ENCODE measurements at regions not wholly inside any gene's neighbourhood (a gene's known extent, or its start where the extent isn't known, plus 50 kb on each side); places are given as distances from the start of the nearest gene placed in this dataset.
"Not testable (repeated sequence)": the region's sequence is repeated elsewhere in the genome, so short reads cannot be mapped to it uniquely, and the experiment has no call there.

DNA sequence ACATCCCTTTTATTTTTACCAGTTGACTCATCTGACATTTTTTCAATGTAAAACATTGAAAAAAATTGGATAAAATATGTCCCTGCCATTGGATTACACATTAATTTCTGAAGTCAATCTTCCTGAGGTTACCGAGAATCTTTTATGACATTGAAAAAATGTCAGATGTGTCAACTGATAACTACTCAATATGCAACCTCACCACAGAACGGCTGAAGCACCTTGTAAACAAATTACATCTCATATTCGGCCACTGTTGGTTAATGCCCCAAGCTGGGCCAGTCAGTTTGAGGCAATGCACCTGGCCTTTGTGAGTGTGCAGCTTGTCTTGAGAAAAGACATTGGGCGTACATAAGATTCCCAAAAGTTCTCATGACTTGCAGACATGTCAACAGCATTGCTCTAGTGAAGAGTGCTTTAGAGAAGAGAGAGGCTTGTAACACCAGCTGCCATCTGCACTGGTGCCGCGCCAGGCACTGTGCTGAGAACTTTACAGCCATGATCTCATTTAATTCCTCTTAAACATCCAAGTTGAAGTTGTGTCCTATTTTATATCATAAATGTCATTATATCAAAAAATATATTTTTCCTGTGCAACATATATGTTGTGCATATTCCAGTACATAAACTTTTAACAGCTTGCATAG, 112.7 kb upstream of the SLC35G4 start:
- ATAC-seq (no peak), DNase-seq (no peak)
- Mint-ChIP-seq H3K4me1 (no peaks in the 10 kb centered on the region), H3K27me3 (no peaks in the 10 kb centered on the region), H3K4me3 (no peak overlapping the region), H3K9me3 (no peaks in the 10 kb centered on the region), H3K27ac (peak overlapping the region; percentile 22 to 29)

DNA sequence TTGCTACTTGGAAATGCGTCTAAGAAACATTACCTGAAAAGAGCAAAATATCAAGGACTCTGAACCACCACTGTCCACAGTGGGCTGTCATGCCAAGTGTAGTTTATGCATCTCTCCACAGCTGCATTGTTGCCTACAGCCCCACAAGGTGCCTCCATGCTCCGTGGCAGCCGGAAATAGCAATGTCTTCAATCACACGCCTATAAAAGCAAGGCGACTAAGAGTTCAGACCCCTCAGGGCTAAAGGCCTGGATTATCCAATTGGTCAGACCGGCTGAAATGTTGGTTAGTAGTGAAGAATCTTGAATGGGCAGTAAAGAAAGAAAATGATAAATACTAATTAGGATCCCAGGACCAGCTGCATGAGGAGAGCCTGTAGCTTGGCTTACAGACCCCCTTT, 114.0 kb upstream of the SLC35G4 start:
- no peak overlapping the region for H3K27ac Mint-ChIP-seq
- no peak overlapping the region for H3K4me3 Mint-ChIP-seq
- ATAC-seq, result no peak
- no peaks in the 10 kb centered on the region for H3K9me3 Mint-ChIP-seq
- H3K27me3 Mint-ChIP-seq, result no peaks in the 10 kb centered on the region
- no peak for DNase-seq
- no peaks in the 10 kb centered on the region for H3K4me1 Mint-ChIP-seq

DNA sequence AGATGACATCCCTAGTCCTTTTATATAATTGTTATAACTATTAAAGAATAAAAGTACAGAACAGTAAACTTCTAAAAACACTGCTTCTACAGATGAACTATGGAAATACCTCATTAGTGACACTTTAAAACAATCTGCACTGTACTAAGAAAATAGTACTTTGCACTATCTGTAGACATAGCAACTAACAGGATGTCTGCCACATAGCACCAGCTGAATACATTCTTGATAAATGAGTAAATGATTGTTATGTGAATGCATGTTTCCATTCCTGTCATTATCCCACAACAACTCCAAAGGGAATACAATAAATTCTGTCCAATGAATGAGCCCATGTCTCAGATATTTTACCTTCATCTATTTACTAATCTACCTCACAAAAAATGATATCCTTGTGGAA, 115.3 kb upstream of the SLC35G4 start:
- H3K27me3 Mint-ChIP-seq, result no peaks in the 10 kb centered on the region
- H3K4me3 Mint-ChIP-seq, result no peak overlapping the region
- no peaks in the 10 kb centered on the region for H3K9me3 Mint-ChIP-seq
- H3K4me1 Mint-ChIP-seq, result no peaks in the 10 kb centered on the region
- ATAC-seq (no peak), DNase-seq (no peak)
- no peak overlapping the region for H3K27ac Mint-ChIP-seq

DNA sequence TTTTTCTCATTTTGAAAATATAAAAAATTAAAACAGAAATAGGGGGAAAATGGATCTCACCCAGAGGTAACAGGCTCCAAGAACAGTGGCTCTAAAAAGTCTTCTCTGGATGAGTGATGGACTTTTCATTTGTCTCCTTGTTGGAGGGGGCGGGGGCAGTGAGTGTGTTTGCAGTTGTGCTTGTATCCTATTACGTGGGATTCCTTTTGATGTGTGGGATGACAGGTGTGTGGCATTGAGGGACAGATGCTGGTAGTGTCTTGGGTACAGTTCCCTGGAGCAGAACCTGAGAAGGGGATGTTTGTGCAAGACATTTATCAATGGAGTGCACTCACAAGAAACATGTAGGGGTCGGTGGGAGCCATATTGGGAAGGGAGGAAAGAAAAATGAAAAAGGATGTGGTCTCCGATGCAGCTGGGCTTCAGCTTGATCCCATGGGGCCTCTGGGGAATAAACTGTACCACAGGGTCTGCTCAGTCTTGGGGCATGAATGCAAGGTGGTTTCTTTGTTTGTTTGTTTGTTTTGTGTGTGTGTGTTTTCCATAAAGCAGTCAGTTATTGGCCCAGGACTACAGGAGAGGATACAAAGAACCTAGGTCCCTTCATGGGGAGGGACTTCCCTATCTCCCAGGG, 120.0 kb upstream of the SLC35G4 start:
- H3K4me3 Mint-ChIP-seq, result no peak overlapping the region
- DNase-seq, result no peak
- H3K27me3 Mint-ChIP-seq, result no peaks in the 10 kb centered on the region
- H3K9me3 Mint-ChIP-seq, result peaks cover 0 to 4% of the 10 kb centered on the region in 2 donors
- no peak for ATAC-seq
- no peak overlapping the region for H3K27ac Mint-ChIP-seq
- no peaks in the 10 kb centered on the region for H3K4me1 Mint-ChIP-seq

DNA sequence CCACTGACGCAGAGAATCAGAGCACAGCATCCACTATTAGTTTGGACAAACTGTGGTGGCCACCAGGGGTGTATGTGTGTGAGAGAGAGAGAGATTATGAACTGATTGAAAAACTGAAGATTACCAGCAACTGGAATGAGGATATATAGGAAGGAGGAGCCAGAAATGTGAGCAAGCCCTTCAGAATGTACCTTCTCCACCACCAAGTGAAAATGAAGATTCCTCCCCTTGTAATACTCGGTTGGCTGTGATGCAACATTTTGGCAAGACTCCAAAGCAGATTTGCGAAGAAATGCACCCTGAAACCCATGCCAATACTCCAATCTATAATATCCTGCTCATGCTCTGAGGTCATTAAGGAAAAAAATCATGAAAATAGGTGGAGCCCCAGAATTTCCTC, 121.2 kb upstream of the SLC35G4 start:
- DNase-seq, result no peak
- Mint-ChIP-seq H3K27me3 (no peaks in the 10 kb centered on the region), H3K27ac (no peak overlapping the region), H3K9me3 (peaks cover 0 to 4% of the 10 kb centered on the region in 2 donors), H3K4me1 (no peaks in the 10 kb centered on the region), H3K4me3 (no peak overlapping the region)
- no peak for ATAC-seq

DNA sequence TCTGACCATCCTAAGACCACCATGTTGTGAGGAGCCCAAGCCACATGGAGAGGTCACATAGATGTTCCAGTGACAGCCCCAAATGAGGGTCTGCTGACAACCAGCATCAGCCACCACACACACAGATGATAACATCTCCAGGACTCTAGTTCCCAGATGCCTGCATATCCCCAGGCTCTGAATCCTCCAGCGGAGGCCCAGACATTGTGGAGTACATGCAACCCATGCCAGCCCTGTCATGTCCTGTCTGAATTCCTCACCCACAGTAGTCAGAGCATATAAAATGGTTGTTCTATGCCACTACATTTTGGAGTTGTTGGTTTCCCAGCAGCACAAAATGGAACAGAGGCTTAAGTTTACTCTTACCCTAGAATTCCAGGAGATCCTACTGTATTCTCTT, 122.0 kb upstream of the SLC35G4 start:
- no peak for DNase-seq
- ATAC-seq, result no peak
- Mint-ChIP-seq H3K4me1 (no peaks in the 10 kb centered on the region), H3K27me3 (no peaks in the 10 kb centered on the region), H3K27ac (no peak overlapping the region), H3K9me3 (peaks cover 0 to 4% of the 10 kb centered on the region in 2 donors), H3K4me3 (no peak overlapping the region)

DNA sequence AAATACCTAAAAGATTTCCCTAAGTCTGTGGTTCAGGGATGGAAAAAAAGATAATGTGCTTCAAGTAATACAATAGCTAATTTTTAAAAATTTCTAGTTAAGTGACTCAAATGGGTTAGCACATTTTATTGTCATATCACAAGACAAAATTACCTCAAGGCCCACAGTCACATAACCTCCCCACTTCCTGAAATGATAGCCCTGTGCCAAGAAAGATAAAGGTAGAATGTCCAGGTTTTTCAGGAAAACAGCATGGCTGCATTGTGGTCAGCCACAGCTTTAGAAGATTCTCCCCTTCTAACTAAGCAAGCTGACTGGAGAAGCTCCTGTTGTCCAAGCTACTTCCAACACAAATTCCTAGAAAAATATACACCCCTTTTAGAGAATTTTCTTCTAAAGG, 127.1 kb upstream of the SLC35G4 start:
- H3K9me3 Mint-ChIP-seq, result peaks cover 0 to 9% of the 10 kb centered on the region in 2 donors
- ATAC-seq (no peak), DNase-seq (no peak)
- H3K4me3 Mint-ChIP-seq, result no peak overlapping the region
- no peaks in the 10 kb centered on the region for H3K4me1 Mint-ChIP-seq
- peaks cover 7% of the 10 kb centered on the region for H3K27me3 Mint-ChIP-seq
- H3K27ac Mint-ChIP-seq, result no peak overlapping the region

DNA sequence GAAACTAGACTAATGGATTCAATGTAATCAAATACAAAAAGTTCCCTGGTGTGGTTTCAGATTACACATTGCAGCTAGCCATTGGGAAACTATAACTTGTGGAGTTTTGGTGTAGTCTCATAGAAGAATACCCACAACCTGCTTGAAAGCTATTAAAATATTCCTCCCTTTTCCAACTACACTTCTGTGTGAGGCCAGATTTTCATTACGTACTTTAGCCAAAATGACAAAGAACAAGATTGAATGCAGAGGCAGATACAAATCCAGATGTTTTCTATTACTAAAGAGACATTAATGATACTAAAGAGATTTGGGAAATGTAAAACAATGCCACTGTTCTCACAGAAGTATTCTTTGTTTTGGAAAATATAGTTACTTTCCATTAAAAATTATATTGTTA, 128.7 kb upstream of the SLC35G4 start:
- H3K27ac Mint-ChIP-seq, result no peak overlapping the region
- peaks cover 0 to 5% of the 10 kb centered on the region in 2 donors for H3K9me3 Mint-ChIP-seq
- DNase-seq (no peak), ATAC-seq (no peak)
- H3K4me1 Mint-ChIP-seq, result no peaks in the 10 kb centered on the region
- H3K4me3 Mint-ChIP-seq, result no peak overlapping the region
- peaks cover 7% of the 10 kb centered on the region for H3K27me3 Mint-ChIP-seq

DNA sequence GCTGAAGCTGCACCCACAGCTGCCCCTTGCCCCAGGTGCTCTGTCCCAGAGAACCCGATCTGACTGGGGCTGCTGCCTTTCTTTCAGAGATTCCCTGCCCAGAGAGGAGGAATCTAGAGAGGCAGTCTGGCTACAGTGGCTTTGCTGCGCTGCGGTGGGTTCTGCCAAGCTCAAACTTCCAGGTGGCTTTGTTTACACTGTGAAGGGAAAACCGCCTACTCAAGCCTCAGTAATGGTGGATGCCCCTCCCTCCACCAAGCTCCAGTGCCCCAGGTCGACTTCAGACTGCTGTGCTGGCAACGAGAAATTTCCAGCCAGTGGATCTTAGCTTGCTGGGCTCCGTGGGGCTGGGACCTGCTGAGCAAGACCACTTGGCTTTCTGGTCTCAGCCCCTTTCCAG, 130.4 kb upstream of the SLC35G4 start:
- not testable (repeated sequence) for H3K4me3 Mint-ChIP-seq, H3K4me1 Mint-ChIP-seq, ATAC-seq, H3K27me3 Mint-ChIP-seq, H3K9me3 Mint-ChIP-seq, H3K27ac Mint-ChIP-seq, DNase-seq

DNA sequence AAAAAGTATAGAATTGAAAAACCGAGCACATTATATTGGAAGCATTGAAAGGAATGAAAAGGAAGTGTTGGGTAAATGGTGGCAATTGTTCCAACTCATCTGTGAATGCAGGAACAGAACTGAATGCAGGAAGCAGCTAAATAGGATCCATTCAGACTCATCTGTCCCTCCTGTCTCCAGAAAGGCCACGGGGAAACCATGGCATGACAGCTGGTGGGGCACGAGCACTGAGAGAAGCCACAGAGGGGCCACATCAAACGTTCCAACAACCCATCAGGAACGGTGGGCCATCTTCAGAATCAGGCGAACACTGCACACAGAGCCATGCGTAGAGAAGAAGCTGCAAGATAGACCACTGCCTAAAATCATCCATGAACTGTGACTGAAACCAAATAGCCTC, 138.5 kb upstream of the SLC35G4 start:
- no peak for DNase-seq
- Mint-ChIP-seq H3K4me3 (no peak overlapping the region), H3K27me3 (no peaks in the 10 kb centered on the region), H3K9me3 (no peaks in the 10 kb centered on the region), H3K4me1 (no peaks in the 10 kb centered on the region), H3K27ac (no peak overlapping the region)
- ATAC-seq, result no peak

DNA sequence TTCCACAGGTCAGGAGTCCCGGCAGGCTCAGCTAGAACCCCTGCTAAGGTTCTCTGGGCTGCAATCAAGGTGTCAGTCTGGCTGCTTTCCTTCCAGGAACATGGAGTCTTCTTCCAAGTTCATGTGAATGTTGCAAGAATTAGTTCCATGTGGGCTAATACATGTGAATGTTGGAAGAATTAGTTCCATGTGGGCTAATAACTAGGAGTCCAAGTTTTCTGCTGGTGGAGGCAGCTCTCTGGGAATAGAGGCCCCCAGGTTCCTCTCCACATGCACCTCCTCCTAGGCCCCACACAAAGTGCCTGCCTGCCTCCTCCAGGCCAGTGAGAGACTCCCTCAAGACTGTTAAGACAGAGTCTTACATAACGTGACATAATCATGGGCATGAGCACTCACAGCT, 140.8 kb upstream of the SLC35G4 start:
- Mint-ChIP-seq H3K27ac (no peak overlapping the region), H3K27me3 (no peaks in the 10 kb centered on the region), H3K4me1 (no peaks in the 10 kb centered on the region), H3K4me3 (no peak overlapping the region), H3K9me3 (no peaks in the 10 kb centered on the region)
- DNase-seq (no peak), ATAC-seq (no peak)

DNA sequence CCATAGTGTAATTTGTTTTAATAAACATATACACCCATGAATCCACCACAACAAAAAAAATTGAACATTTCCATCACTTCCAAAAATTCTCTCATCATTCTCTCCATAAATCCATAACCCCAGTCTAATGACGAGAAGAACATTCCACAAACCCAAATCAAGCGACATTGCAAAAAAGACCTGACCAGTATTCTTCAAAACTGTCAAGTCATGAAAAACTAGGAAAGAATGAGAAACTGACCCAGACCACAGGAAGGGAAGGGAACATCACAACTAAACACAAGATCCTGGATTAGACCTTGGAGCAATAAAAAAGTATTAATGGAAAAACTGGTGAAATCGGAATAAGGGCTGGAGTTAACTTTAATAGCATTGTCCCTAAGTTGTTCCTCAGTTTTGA, 141.3 kb upstream of the SLC35G4 start:
- Mint-ChIP-seq H3K4me1 (no peaks in the 10 kb centered on the region), H3K27ac (no peak overlapping the region), H3K27me3 (no peaks in the 10 kb centered on the region), H3K4me3 (no peak overlapping the region), H3K9me3 (no peaks in the 10 kb centered on the region)
- DNase-seq (no peak), ATAC-seq (no peak)

DNA sequence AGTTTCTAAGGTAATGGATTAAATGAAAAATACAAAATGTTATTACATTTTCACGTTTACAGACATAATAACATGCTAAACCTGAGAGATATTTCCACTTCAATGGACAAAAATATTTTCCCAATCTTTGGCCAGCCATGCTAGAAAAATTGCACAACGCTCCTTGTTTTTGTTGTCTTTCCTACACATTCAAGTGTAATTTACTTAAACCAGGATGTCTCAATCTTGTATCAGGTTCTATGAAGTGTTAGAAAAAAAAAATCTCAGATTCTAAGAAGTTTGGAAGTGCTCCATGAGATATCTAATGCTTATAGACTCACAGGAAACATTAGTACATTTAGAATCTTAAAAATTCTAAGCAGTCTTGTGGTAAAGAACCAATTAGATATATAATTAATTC, 141.8 kb upstream of the SLC35G4 start:
- Mint-ChIP-seq H3K27ac (no peak overlapping the region), H3K4me3 (no peak overlapping the region), H3K9me3 (peaks cover under 1 to 2% of the 10 kb centered on the region in 2 donors), H3K4me1 (no peaks in the 10 kb centered on the region), H3K27me3 (no peaks in the 10 kb centered on the region)
- DNase-seq, result no peak
- no peak for ATAC-seq

DNA sequence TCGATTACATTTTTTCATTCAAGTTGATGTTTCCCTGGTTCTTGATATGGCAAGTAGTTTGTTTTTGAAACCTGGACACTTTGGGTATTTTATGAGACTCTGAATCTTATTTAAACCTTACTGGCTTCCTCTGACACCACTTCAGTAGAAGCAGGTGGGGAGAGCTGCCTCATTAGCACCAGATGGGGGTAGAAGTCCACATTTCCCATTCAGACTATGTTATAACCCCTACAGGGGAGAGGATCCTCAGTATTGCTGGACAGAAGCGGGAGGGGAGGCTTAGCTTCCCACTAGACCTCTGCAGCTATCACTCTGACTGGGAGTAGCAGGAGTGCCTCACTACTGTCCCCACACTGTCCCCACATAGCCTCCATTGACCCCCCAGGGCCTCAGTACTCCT, 145.3 kb upstream of the SLC35G4 start:
- H3K27ac Mint-ChIP-seq, result no peak overlapping the region
- H3K4me1 Mint-ChIP-seq, result no peaks in the 10 kb centered on the region
- no peak overlapping the region for H3K4me3 Mint-ChIP-seq
- no peak for DNase-seq
- no peaks in the 10 kb centered on the region for H3K27me3 Mint-ChIP-seq
- ATAC-seq, result no peak
- H3K9me3 Mint-ChIP-seq, result peaks cover 4 to 5% of the 10 kb centered on the region in 2 donors

DNA sequence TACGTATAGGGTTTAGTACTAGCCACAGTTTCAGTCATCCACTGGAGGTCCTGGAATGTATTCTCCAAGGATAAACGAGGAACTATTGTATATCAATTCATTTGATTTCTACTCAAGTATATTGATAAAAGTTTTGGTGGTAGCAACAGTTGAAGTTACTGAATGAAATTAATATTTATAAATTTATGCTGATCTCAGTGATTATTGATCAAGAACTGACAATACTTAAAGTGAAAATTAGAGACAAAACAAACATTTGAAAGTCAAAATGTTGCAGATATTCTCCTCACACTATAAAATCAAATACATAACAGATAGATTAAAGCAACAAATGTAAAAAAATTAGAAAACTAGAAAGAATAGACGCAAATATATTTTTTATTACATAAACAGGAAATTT, 150.9 kb upstream of the SLC35G4 start:
- ATAC-seq (no peak), DNase-seq (no peak)
- no peak overlapping the region for H3K27ac Mint-ChIP-seq
- no peak overlapping the region for H3K4me3 Mint-ChIP-seq
- H3K4me1 Mint-ChIP-seq, result no peaks in the 10 kb centered on the region
- peaks cover 4 to 5% of the 10 kb centered on the region in 2 donors for H3K9me3 Mint-ChIP-seq
- no peaks in the 10 kb centered on the region for H3K27me3 Mint-ChIP-seq

DNA sequence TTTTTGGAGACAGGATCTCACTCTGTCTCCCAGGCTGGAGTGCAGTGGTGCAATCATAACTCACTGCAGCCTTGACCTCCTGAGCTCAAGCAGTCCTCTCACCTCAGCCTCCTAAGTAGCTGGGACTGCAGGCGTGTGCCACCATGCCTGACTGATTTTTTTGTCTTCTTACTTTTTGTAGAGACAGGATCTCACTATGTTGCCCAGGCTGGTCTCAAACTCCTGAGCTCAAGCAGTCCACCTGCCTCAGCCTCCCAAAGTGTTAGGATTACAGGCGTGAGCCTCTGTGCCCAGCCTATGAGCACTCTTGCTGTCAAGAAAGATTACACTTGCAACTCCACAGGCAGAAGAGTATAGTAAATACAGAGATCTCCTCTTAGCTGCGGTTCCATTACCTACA, 151.5 kb upstream of the SLC35G4 start:
- not testable (repeated sequence) for H3K27me3 Mint-ChIP-seq, H3K27ac Mint-ChIP-seq, H3K4me1 Mint-ChIP-seq, H3K4me3 Mint-ChIP-seq, DNase-seq, ATAC-seq, H3K9me3 Mint-ChIP-seq

DNA sequence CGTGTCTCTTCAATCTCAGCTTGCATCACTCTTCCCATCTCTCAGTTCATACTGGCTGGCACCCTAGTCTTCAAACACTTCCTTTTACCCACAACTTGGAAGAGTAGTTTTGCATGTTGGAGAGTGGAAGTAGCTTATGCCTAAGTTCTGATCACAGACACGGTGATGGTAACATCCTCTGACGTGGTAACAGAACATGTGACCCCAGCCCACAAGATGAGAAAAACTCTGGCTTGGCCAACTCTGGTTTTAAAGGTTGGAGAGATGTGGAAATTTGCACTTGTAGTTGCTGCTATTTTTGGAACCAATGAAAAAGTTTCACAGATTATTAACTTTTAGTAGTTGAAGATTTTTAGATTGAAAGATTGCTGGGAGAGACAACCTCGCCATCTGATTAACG, 155.4 kb upstream of the SLC35G4 start:
- H3K27ac Mint-ChIP-seq, result no peak overlapping the region
- H3K9me3 Mint-ChIP-seq, result peaks cover 0 to 2% of the 10 kb centered on the region in 2 donors
- H3K4me1 Mint-ChIP-seq, result no peaks in the 10 kb centered on the region
- DNase-seq (no peak), ATAC-seq (no peak)
- no peaks in the 10 kb centered on the region for H3K27me3 Mint-ChIP-seq
- H3K4me3 Mint-ChIP-seq, result no peak overlapping the region
